HG03432 (cell line): ENCODE measurements at regions not wholly inside any gene's neighbourhood (a gene's known extent, or its start where the extent isn't known, plus 50 kb on each side); places are given as distances from the start of the nearest gene placed in this dataset.
"Not testable (repeated sequence)": the region's sequence is repeated elsewhere in the genome, so short reads cannot be mapped to it uniquely, and the experiment has no call there.

Source experiments
- ATAC-seq: cut with Tn5 transposase; IDR thresholded peaks from one replicate; pipeline ENCODE4 v1.9.1; 2021; ENCODE audit warnings: mild to moderate bottlenecking, moderate library complexity; ENCODE audit not compliant: unreplicated experiment

DNA sequence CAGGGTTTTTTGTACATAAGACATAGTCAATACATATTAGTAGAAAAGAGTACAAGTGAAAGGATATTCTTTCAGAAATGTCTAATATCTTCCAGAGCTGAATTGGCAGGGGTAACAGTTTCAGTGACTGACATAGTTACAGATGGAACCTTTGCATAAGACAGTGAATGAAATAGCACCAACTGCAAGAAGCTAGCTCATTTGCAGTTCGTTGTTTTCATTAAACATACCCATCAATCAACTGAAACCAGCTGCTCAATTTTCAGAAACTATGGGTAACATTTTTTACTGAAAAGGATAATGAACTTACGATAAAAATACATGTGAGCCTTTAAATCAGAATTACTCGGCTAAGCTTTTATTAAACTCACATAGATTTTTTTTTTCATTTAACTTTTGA lies 93.9 kb upstream of the EPHA3 start:
- ATAC-seq = no peak

- no peak for ATAC-seq
Observed at GRCh38 chr3:89017531-89017930, 89.9 kb upstream of the EPHA3 start.

- no peak for ATAC-seq
Observed at GRCh38 chr3:89025185-89025584, 82.2 kb upstream of the EPHA3 start.

DNA sequence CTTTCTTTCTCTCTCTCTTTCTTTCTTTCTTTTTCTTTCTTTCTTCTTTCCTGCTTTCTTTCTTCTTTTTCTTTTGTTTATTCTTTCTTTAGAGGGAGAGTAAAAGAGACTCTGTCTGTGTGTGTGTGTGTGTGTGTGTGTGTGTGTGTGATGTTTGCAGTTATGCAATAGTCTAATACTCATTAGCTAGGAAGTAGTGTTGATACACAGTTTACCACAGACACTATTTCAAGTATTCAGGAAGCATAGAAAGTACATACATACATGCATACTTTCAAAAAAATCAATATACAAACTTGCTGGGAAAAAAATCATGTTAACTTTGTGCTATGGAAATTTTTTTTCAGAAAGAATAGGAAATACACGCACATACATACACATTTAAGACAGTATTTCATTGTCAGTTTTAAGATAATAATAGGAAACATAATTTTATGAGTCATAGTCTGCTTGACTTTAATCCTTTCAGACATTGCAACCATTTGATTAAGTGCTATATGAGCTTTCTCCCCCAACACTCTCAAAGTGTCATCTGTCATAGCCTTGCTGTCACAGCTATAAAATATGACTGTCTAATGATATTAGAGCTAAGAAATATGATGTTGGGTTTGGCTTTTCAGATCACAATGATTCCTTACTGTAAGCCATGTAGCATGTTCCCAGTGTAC lies 74.9 kb upstream of the EPHA3 start:
- ATAC-seq = no peak

DNA sequence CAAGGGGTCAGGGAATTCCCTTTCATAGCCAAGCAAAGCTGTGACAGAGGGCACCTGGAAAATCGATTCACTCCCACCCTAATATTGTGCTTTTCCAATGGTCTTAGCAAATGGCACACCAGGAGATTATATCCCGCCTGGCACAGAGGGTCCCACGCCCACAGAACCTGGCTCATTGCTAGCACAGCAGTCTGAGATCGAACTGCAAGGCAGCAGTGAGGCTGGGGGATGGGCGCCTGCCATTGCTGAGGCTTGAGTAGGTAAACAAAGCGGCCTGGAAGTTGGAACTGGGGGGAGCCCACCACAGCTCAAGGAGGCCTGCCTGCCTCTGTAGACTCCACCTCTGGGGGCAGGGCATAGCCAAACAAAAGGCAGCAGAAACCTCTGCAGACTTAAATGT lies 72.7 kb upstream of the EPHA3 start:
- ATAC-seq = not testable (repeated sequence)

DNA sequence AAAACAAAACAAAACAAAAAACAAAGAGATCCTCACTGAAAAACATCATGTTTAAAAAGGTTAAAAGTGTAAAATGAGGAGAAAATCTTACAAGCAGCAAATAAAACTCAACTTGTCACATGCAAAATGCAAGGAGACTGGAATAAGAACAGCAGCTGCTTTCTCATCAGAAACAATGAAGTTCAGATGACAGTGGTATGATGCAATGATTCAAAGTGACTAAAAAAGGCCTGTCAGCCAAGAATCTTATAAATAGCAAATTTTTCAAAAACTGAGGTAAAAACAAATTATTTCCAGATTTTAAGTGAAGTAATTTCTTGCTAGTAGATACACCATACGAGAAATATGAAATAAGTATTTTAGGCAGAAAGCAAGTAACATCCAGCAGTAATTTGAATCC lies 68.6 kb upstream of the EPHA3 start:
- ATAC-seq = no peak

GRCh38 chr3:89042236-89042835 lies 65.1 kb upstream of the EPHA3 start:
- no peak for ATAC-seq

- no peak for ATAC-seq
Observed at GRCh38 chr3:89043406-89043932, 64.0 kb upstream of the EPHA3 start.

GRCh38 chr3:89046661-89047060 lies 60.8 kb upstream of the EPHA3 start:
- no peak for ATAC-seq

GRCh38 chr3:89049119-89049518 lies 58.3 kb upstream of the EPHA3 start:
- no peak for ATAC-seq

DNA sequence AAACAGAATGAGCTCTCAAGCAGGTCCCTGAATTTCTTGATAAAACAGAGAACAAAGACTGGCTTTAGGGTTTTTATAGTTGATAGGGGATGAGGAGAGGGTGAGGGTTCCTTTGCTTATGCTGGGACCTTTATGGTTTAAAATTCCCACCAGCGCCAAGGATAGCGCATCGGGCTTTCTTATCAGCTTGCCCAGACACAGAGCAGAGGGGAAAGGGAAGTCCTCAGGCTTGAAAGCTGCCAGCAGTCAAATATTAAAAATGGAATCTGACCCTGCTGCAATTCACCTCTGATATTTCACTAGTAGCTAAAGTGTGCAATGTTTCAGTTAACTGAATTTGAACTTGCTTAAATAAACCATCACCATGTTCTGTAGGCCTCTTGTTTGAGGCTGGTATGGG lies 55.0 kb upstream of the EPHA3 start:
- no peak for ATAC-seq

- ATAC-seq = no peak
Observed at GRCh38 chr3:89057398-89057797, 50.0 kb upstream of the EPHA3 start.
